ENCODE measurements at regions not wholly inside any gene's neighbourhood (a gene's known extent, or its start where the extent isn't known, plus 50 kb on each side); places are given as distances from the start of the nearest gene placed in this dataset.

- Histone ChIP-seq H3K36me3 (ENCODE audit: insufficient read depth, low read length) (no peaks in the 10 kb centered on the region), H4K20me1 (ENCODE audit: insufficient read depth, low read length, poor library complexity, severe bottlenecking) (no peaks in the 10 kb centered on the region), H3K9me2 (replicated peaks; ENCODE audit: low read depth, low read length) (no peaks in the 10 kb centered on the region), H3K9me3 (ENCODE audit: insufficient read depth, low read depth, low read length) (no peaks in the 10 kb centered on the region), H3K79me2 (ENCODE audit: insufficient read depth, low read length) (no peaks in the 10 kb centered on the region), H2AFZ (ENCODE audit: low read length) (no peak overlapping the region), H3K4me2 (ENCODE audit: low read depth, low read length, poor library complexity, severe bottlenecking) (no peak overlapping the region), H3F3A (ENCODE audit: low read depth) (no peaks in the 10 kb centered on the region), H3K4me3 (ENCODE audit: low read length, poor library complexity, severe bottlenecking) (no peak overlapping the region), H3K4me1 (ENCODE audit: insufficient read depth, low read length, poor library complexity, severe bottlenecking) (no peaks in the 10 kb centered on the region), H3K27me3 (ENCODE audit: insufficient read depth, low read length, poor library complexity, severe bottlenecking) (no peaks in the 10 kb centered on the region), H3K9ac (ENCODE audit: low read depth, low read length, poor library complexity, severe bottlenecking) (no peak overlapping the region)
- TF ChIP-seq CTCF (conservative IDR thresholded peaks at IDR 0.05; ENCODE audit: low read length) (no peak), EZH2phosphoT487 (IDR thresholded peaks at IDR 0.05; ENCODE audit: borderline replicate concordance) (no peak)
Observed at GRCh38 chr13:64817691-64818090, 2412.4 kb downstream of the PCDH9 start.

- no peaks in the 10 kb centered on the region for H3K9me2 ChIP-seq (replicated peaks; ENCODE audit: low read depth, low read length)
- no peak overlapping the region for H3K9ac ChIP-seq (ENCODE audit: low read depth, low read length, poor library complexity, severe bottlenecking)
- no peaks in the 10 kb centered on the region for H3K79me2 ChIP-seq (ENCODE audit: insufficient read depth, low read length)
- H3K4me2 ChIP-seq (ENCODE audit: low read depth, low read length, poor library complexity, severe bottlenecking) = no peak overlapping the region
- no peaks in the 10 kb centered on the region for H3K36me3 ChIP-seq (ENCODE audit: insufficient read depth, low read length)
- H3K4me3 ChIP-seq (ENCODE audit: low read length, poor library complexity, severe bottlenecking) = no peak overlapping the region
- no peaks in the 10 kb centered on the region for H3K27me3 ChIP-seq (ENCODE audit: insufficient read depth, low read length, poor library complexity, severe bottlenecking)
- H4K20me1 ChIP-seq (ENCODE audit: insufficient read depth, low read length, poor library complexity, severe bottlenecking) = no peaks in the 10 kb centered on the region
- H3K4me1 ChIP-seq (ENCODE audit: insufficient read depth, low read length, poor library complexity, severe bottlenecking) = no peaks in the 10 kb centered on the region
- TF ChIP-seq EZH2phosphoT487 (IDR thresholded peaks at IDR 0.05; ENCODE audit: borderline replicate concordance) (no peak), CTCF (conservative IDR thresholded peaks at IDR 0.05; ENCODE audit: low read length) (no peak)
- no peaks in the 10 kb centered on the region; the same call in 1 of the 2 replicates for H3K9me3 ChIP-seq (ENCODE audit: insufficient read depth, low read depth, low read length)
- no peaks in the 10 kb centered on the region for H3F3A ChIP-seq (ENCODE audit: low read depth)
- H2AFZ ChIP-seq (ENCODE audit: low read length) = no peak overlapping the region
Observed at GRCh38 chr13:64810750-64811149, 2419.4 kb downstream of the PCDH9 start.

- TF ChIP-seq EZH2phosphoT487 (IDR thresholded peaks at IDR 0.05; ENCODE audit: borderline replicate concordance) (no peak), CTCF (conservative IDR thresholded peaks at IDR 0.05; ENCODE audit: low read length) (no peak)
- H3F3A ChIP-seq (ENCODE audit: low read depth) = no peaks in the 10 kb centered on the region
- H3K9me3 ChIP-seq (ENCODE audit: insufficient read depth, low read depth, low read length) = no peaks in the 10 kb centered on the region; the same call in 1 of the 2 replicates
- H3K9ac ChIP-seq (ENCODE audit: low read depth, low read length, poor library complexity, severe bottlenecking) = no peak overlapping the region
- H3K4me1 ChIP-seq (ENCODE audit: insufficient read depth, low read length, poor library complexity, severe bottlenecking) = no peaks in the 10 kb centered on the region
- H4K20me1 ChIP-seq (ENCODE audit: insufficient read depth, low read length, poor library complexity, severe bottlenecking) = no peaks in the 10 kb centered on the region
- no peak overlapping the region for H3K4me3 ChIP-seq (ENCODE audit: low read length, poor library complexity, severe bottlenecking)
- no peaks in the 10 kb centered on the region for H3K36me3 ChIP-seq (ENCODE audit: insufficient read depth, low read length)
- H3K27me3 ChIP-seq (ENCODE audit: insufficient read depth, low read length, poor library complexity, severe bottlenecking) = no peaks in the 10 kb centered on the region
- no peaks in the 10 kb centered on the region for H3K79me2 ChIP-seq (ENCODE audit: insufficient read depth, low read length)
- H3K9me2 ChIP-seq (replicated peaks; ENCODE audit: low read depth, low read length) = no peaks in the 10 kb centered on the region
- no peak overlapping the region for H3K4me2 ChIP-seq (ENCODE audit: low read depth, low read length, poor library complexity, severe bottlenecking)
- H2AFZ ChIP-seq (ENCODE audit: low read length) = no peak overlapping the region
Observed at GRCh38 chr13:64808704-64809103, 2421.4 kb downstream of the PCDH9 start.

Measured in Loucy (cell line).